HG03060 (cell line): ENCODE measurements at regions not wholly inside any gene's neighbourhood (a gene's known extent, or its start where the extent isn't known, plus 50 kb on each side); places are given as distances from the start of the nearest gene placed in this dataset.
"Not testable (repeated sequence)": the region's sequence is repeated elsewhere in the genome, so short reads cannot be mapped to it uniquely, and the experiment has no call there.

Experiments
- ATAC-seq: cut with Tn5 transposase; IDR thresholded peaks from one replicate; pipeline ENCODE4 v1.9.1; 2021; ENCODE audit warnings: low read depth, moderate number of reproducible peaks; ENCODE audit not compliant: unreplicated experiment

DNA sequence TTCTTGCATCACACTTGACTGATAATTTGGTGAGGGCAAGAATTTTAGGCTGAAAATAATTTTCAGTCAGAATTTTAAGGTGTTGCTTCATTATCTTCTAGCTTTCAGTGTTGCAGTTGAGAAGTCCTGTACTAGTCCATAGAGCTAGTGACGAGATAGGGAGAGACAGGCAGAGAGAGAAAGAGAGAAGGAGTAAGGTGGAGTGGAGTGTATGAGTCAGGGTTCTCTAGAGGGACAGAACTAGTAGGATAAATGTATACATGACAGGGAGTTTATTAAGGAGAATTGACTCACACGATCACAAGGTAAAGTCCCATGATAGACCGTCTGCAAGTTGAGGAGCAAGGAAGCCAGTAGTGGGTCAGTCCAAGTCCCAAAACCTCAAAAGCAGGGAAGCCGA is 127.2 kb downstream of the UTP18 start:
- ATAC-seq = no peak

DNA sequence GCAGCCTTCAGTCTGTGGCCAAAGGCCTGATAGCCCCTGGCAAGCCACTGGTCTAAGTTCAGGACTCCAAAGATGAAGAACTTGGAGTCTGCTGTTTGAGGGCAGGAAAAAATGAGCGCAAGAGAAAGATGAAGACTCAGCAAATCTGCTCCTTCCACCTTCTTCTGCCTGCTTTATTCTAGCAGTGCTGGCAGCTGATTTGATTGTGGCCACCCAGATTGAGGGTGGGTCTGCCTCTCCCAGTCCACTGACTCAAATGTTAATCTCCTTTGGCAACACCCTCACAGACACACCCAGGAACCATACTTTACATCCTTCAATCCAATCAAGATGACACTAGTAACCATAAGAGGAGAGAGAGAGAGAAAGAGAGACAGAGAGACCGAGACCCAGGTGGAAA is 127.6 kb downstream of the UTP18 start:
- no peak for ATAC-seq

- no peak for ATAC-seq
These were observed 129.5 kb downstream of the UTP18 start for GRCh38 chr17:51389875-51390274.

- no peak for ATAC-seq
These were observed 131.8 kb downstream of the UTP18 start for GRCh38 chr17:51391982-51392654.

- no peak for ATAC-seq
These were observed 135.3 kb downstream of the UTP18 start for GRCh38 chr17:51395621-51396020.

DNA sequence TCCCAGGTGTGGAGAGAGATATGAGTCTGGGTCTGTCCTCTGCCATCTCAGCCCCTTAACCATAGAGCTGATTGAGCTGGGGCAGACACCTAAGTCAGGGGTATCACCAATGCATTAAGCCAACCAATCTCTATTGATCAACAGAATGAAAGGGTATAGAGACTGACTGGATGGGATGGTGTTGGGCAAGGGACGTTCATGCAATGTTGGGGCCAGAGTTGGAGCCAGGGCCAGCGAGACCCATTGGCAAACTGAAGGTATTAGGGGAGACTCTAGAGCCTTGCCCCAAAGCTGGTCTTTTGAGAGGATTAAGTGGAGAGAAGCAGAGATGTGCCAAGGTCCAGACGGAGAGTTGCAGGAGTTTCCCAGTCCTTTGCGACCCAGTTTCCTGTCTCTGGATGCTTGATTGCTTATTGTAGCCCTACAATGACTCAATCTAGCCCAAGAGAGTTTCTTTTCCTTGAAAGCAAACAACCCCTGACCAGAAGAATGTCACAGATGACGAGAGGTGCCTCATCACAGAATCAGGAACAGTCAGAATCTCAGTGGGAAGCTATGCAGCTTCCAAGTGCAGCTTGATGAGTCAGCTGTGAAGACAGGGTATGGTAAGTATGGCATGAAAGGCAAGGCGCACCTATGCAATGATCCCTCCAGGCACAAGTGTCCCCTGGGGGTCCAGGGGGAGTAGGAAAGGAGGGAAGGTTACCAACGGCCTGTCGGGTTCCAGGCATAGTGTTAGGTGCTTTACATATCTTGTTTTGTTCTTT is 137.2 kb downstream of the UTP18 start:
- no peak for ATAC-seq

- no peak for ATAC-seq
These were observed 137.8 kb downstream of the UTP18 start for GRCh38 chr17:51398128-51398525.

GRCh38 chr17:51398687-51399086 is 138.3 kb downstream of the UTP18 start:
- ATAC-seq = no peak

- no peak for ATAC-seq
These were observed 140.9 kb downstream of the UTP18 start for GRCh38 chr17:51401279-51401678.

DNA sequence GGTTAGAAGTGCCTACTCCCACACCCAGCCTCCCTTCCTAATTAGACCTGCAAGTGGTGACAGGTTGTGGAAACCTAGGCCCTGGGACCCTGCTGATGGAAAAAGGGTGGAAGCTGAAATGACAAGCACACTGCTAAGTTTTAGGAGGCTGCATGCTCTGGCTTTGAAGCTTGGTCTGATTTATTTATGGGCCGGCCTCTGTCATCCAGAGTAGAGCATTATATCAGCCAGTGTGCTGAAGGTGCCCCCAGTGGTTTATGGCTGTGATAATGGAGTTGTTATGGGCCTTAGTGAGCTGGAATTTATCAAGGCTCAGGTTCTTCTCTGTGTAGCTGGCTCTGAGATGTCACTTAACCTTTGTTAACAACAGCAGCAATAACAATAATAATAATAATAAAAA is 142.6 kb downstream of the UTP18 start:
- ATAC-seq = no peak

DNA sequence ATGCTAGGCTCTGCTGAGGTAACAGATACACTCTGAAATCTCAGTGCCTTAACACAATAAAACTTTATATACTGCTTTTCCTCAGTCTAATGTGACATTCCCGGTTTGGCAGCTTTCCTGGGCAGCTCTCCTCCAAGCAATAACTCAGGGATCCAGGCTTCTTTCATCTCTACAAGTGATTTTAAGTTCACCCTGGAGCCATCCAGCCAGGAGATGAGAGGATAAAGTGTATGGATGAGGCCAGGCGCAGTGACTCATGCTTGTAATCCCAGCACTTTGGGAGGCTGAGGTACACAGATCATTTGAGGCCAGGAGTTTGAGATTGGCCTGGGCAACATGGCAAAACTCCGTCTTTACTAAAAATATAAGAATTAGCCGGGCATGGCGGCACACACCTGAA is 147.2 kb downstream of the UTP18 start:
- ATAC-seq = no peak

DNA sequence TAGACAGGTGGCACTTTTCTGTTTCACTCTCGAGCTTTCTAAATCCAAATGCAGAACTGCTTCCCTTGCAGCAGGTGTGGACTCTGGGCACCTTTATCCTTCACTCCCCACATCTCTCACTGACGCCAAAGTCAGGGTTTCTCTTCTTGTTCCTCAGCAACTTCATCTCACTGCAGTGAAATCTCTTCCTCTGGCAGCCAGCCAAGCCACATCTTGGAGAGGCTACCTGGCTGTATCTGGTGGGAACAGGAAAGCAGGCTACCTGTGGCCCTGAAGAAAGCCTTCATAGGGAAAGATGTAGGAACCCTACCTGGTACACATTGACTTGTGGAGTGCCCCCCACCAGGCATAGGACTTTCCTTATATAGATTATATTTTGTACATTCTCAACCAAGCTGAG is 159.1 kb downstream of the UTP18 start:
- no peak for ATAC-seq

DNA sequence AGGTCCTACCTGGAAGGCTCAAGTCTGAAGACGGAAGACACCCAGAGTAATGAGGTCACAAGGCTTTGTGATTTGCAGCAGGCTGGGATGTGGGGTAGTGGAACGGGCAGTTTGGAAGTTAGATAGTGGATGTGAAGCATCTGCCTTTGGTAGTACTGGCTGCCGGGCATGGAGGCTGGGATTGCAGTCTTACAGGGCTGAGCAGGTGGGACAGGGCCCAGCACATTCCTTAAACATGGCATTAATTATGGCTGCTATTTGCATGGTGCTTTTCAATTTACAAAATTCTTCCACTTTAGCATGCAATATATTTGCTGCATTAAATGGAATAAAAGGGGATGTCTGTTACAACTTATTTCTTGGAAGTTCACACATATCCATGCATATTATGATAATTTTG is 161.2 kb downstream of the UTP18 start:
- ATAC-seq = no peak

DNA sequence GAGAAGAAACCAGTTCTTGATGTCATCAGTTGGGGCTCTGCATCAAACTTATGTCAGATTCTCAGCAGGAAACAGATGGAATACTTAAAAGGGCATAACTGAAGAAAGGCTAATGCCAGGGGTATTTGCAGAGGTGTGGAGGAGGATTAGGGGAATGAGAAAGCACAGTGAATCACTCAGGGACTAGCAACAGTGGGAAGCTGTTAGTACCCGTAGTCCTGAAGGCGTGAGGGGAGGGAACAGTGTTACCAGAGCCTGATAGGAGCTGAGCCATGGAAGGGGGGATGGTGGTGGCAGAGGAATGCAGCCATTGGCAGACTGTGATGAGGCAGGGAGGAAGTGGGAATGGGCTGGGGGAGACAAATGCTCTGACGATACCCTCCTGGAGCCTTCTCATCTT is 162.3 kb downstream of the UTP18 start:
- ATAC-seq = no peak

- ATAC-seq = no peak
These were observed 163.2 kb downstream of the UTP18 start for GRCh38 chr17:51423421-51424160.

DNA sequence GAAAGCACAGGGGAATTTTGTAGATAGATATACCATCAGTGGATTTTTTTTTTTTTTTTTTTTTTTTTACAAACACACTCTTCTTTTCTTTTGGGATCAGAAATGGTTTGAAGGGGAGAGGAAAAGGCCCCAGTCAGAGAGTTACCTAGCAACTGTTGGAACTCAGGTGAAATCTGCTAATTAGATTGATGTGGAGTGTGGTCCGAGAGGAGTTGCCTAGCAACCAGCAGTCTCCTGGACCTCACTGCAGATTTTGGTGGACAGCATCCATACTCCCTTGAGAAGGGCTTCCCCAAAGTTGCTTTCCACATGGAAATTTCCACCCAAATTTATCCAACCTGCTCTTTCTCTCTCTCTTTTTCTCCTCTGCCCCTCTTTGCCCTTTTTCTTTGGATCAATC is 165.4 kb downstream of the UTP18 start:
- ATAC-seq = no peak

- peak; percentile 13 for ATAC-seq
These were observed 167.0 kb downstream of the UTP18 start for GRCh38 chr17:51427323-51427811.

GRCh38 chr17:51427856-51428255 is 167.5 kb downstream of the UTP18 start:
- peak; percentile 47 for ATAC-seq

GRCh38 chr17:51428668-51429495 is 168.5 kb downstream of the UTP18 start:
- ATAC-seq = no peak

GRCh38 chr17:51429938-51430337 is 169.6 kb downstream of the UTP18 start:
- ATAC-seq = not testable (repeated sequence)
